DOHH2 (cell line): ENCODE measurements at regions not wholly inside any gene's neighbourhood (a gene's known extent, or its start where the extent isn't known, plus 50 kb on each side); places are given as distances from the start of the nearest gene placed in this dataset.

Experiments
- H3F3A ChIP-seq: fragments of 200-600 bp; sonication (generic), shearing (Covaris generic); 2 replicates; pipeline ENCODE4 v1.6.0; 2016; ENCODE audit warnings: antibody characterized with exemption, mild to moderate bottlenecking; ENCODE audit not compliant: control insufficient read depth, insufficient read depth
- H3K27ac ChIP-seq: fragments of 200-600 bp; sonication (generic); 2 replicates; pipeline ENCODE4 v1.5.1; 2014; ENCODE audit warnings: low read depth, mild to moderate bottlenecking, low read length, moderate library complexity
- H3K27me3 ChIP-seq: fragments of 200-600 bp; sonication (generic); 2 replicates; pipeline ENCODE4 v1.6.1; 2014; ENCODE audit warnings: mild to moderate bottlenecking, low read length, mixed read lengths; ENCODE audit not compliant: control insufficient read depth
- H3K36me3 ChIP-seq: fragments of 200-600 bp; sonication (generic); 2 replicates; pipeline ENCODE4 v1.6.1; 2014; ENCODE audit warnings: mild to moderate bottlenecking, low read length, moderate library complexity, mixed read lengths; ENCODE audit not compliant: control insufficient read depth
- H3K4me1 ChIP-seq: fragments of 200-600 bp; sonication (generic); 2 replicates; pipeline ENCODE4 v1.6.1; 2014; ENCODE audit warnings: mild to moderate bottlenecking, low read length, mixed read lengths; ENCODE audit not compliant: control insufficient read depth
- H3K4me2 ChIP-seq: fragments of 200-600 bp; sonication (generic); 2 replicates; pipeline ENCODE4 v1.6.0; 2014; ENCODE audit warnings: mild to moderate bottlenecking, low read length, moderate library complexity
- H3K4me3 ChIP-seq: fragments of 200-600 bp; sonication (generic); 2 replicates; pipeline ENCODE4 v1.5.1; 2014; ENCODE audit warnings: mild to moderate bottlenecking, low read length, mixed read lengths
- H3K79me2 ChIP-seq: fragments of 200-600 bp; sonication (generic); 2 replicates; pipeline ENCODE4 v1.6.1; 2014; ENCODE audit warnings: mild to moderate bottlenecking, low read length, mixed read lengths; ENCODE audit not compliant: control insufficient read depth
- H3K9me2 ChIP-seq: fragments of 200-600 bp; sonication (generic); replicated peaks from 2 replicates; pipeline ENCODE4 v1.6.1; 2014; ENCODE audit warnings: mild to moderate bottlenecking, low read length, mixed read lengths; ENCODE audit not compliant: control insufficient read depth
- H3K9me3 ChIP-seq: fragments of 200-600 bp; sonication (generic); 2 replicates; pipeline ENCODE4 v1.6.1; 2014; ENCODE audit warnings: antibody characterized with exemption, low read length, mixed read lengths; ENCODE audit not compliant: control insufficient read depth, insufficient read depth
- H4K20me1 ChIP-seq: fragments of 200-600 bp; sonication (generic); 2 replicates; pipeline ENCODE4 v1.6.0; 2014; ENCODE audit warnings: low read depth, mild to moderate bottlenecking, antibody characterized with exemption, low read length, moderate library complexity; ENCODE audit not compliant: control insufficient read depth, insufficient read depth
- CTCF ChIP-seq: fragments of 200-600 bp; sonication (generic); IDR thresholded peaks from one replicate; pipeline ENCODE4 v1.5.1; 2014; ENCODE audit warnings: antibody characterized with exemption, mild to moderate bottlenecking, low read depth, low read length; ENCODE audit not compliant: poor library complexity, severe bottlenecking
- EZH2phosphoT487 ChIP-seq: fragments of 200-600 bp; sonication (generic); IDR thresholded peaks from 2 replicates; pipeline ENCODE4 v1.6.1; 2017; ENCODE audit warnings: borderline replicate concordance, mild to moderate bottlenecking, antibody characterized with exemption, low read length, moderate library complexity, mixed read lengths

GRCh38 chr5:155886311-155887031 is 440.5 kb upstream of the SGCD start:
- no peaks in the 10 kb centered on the region for H3K9me2 ChIP-seq
- H3K79me2 ChIP-seq = no peaks in the 10 kb centered on the region
- no peaks in the 10 kb centered on the region for H3K9me3 ChIP-seq
- H3F3A ChIP-seq = no peaks in the 10 kb centered on the region
- no peaks in the 10 kb centered on the region for H3K4me1 ChIP-seq
- no peak overlapping the region for H3K4me3 ChIP-seq
- H3K27ac ChIP-seq = no peak overlapping the region
- no peaks in the 10 kb centered on the region for H3K36me3 ChIP-seq
- no peak overlapping the region for H3K4me2 ChIP-seq
- H4K20me1 ChIP-seq = no peaks in the 10 kb centered on the region
- TF ChIP-seq EZH2phosphoT487 (no peak), CTCF (no peak)
- H3K27me3 ChIP-seq = no peaks in the 10 kb centered on the region

- Histone ChIP-seq H3K79me2 (no peaks in the 10 kb centered on the region), H3K27ac (no peak overlapping the region)
Measured at GRCh38 chr5:155895484-155895883, 431.5 kb upstream of the SGCD start.

GRCh38 chr5:155897761-155898160 is 429.2 kb upstream of the SGCD start:
- Histone ChIP-seq H3K4me1 (no peaks in the 10 kb centered on the region), H3K9me2 (no peaks in the 10 kb centered on the region), H3K9me3 (no peaks in the 10 kb centered on the region), H3K4me2 (no peak overlapping the region), H4K20me1 (no peaks in the 10 kb centered on the region), H3K36me3 (no peaks in the 10 kb centered on the region), H3K27me3 (no peaks in the 10 kb centered on the region), H3F3A (no peaks in the 10 kb centered on the region), H3K79me2 (no peaks in the 10 kb centered on the region), H3K27ac (no peak overlapping the region), H3K4me3 (no peak overlapping the region)
- TF ChIP-seq EZH2phosphoT487 = no peak
- TF ChIP-seq CTCF = no peak

More at GRCh38 chr5:155895484-155895883, 431.5 kb upstream of the SGCD start:
- H3K9me3 ChIP-seq = no peaks in the 10 kb centered on the region
- no peaks in the 10 kb centered on the region for H4K20me1 ChIP-seq
- H3K27me3 ChIP-seq = no peaks in the 10 kb centered on the region
- no peak overlapping the region for H3K4me2 ChIP-seq
- H3K36me3 ChIP-seq = no peaks in the 10 kb centered on the region
- no peaks in the 10 kb centered on the region for H3K9me2 ChIP-seq
- no peaks in the 10 kb centered on the region for H3F3A ChIP-seq
- no peak overlapping the region for H3K4me3 ChIP-seq
- TF ChIP-seq EZH2phosphoT487 (no peak), CTCF (no peak)
- H3K4me1 ChIP-seq = no peaks in the 10 kb centered on the region
